ENCODE measurements at regions not wholly inside any gene's neighbourhood (a gene's known extent, or its start where the extent isn't known, plus 50 kb on each side); places are given as distances from the start of the nearest gene placed in this dataset.

- Histone ChIP-seq H3K27ac (no peak overlapping the region), H3K79me2 (ENCODE audit: insufficient read depth, low read depth) (no peaks in the 10 kb centered on the region), H4K20me1 (ENCODE audit: insufficient read depth) (no peaks in the 10 kb centered on the region), H2AFZ (ENCODE audit: low read depth) (no peak overlapping the region), H3K4me1 (ENCODE audit: low read depth, poor library complexity, severe bottlenecking) (no peaks in the 10 kb centered on the region), H3K27me3 (ENCODE audit: insufficient read depth, low read depth) (no peaks in the 10 kb centered on the region), H3K36me3 (ENCODE audit: insufficient read depth) (no peaks in the 10 kb centered on the region), H3K4me2 (no peak overlapping the region), H3K9ac (no peak overlapping the region), H3K4me3 (IDR thresholded peaks at IDR 0.05; ENCODE audit: insufficient read depth, low read depth, low read length) (no peak overlapping the region)
- TF ChIP-seq CTCF (conservative IDR thresholded peaks at IDR 0.05; ENCODE audit: low read depth, low read length) = no peak
These were observed 122.0 kb upstream of the UNC5B start for GRCh38 chr10:71090330-71090729.

GRCh38 chr10:71090801-71091200 lies 121.6 kb upstream of the UNC5B start:
- Histone ChIP-seq H2AFZ (ENCODE audit: low read depth) (no peak overlapping the region), H3K4me2 (no peak overlapping the region), H3K79me2 (ENCODE audit: insufficient read depth, low read depth) (no peaks in the 10 kb centered on the region), H3K27me3 (ENCODE audit: insufficient read depth, low read depth) (no peaks in the 10 kb centered on the region), H3K9ac (no peak overlapping the region), H3K36me3 (ENCODE audit: insufficient read depth) (no peaks in the 10 kb centered on the region), H3K27ac (no peak overlapping the region), H3K4me1 (ENCODE audit: low read depth, poor library complexity, severe bottlenecking) (no peaks in the 10 kb centered on the region), H4K20me1 (ENCODE audit: insufficient read depth) (no peaks in the 10 kb centered on the region), H3K4me3 (IDR thresholded peaks at IDR 0.05; ENCODE audit: insufficient read depth, low read depth, low read length) (no peak overlapping the region)
- TF ChIP-seq CTCF (conservative IDR thresholded peaks at IDR 0.05; ENCODE audit: low read depth, low read length) = no peak

GRCh38 chr10:71092812-71093401 lies 119.5 kb upstream of the UNC5B start:
- H3K27me3 ChIP-seq (ENCODE audit: insufficient read depth, low read depth) = no peaks in the 10 kb centered on the region
- H3K79me2 ChIP-seq (ENCODE audit: insufficient read depth, low read depth) = no peaks in the 10 kb centered on the region
- H2AFZ ChIP-seq (ENCODE audit: low read depth) = no peak overlapping the region
- H3K4me3 ChIP-seq (IDR thresholded peaks at IDR 0.05; ENCODE audit: insufficient read depth, low read depth, low read length) = no peak overlapping the region
- no peak overlapping the region for H3K4me2 ChIP-seq
- TF ChIP-seq CTCF (conservative IDR thresholded peaks at IDR 0.05; ENCODE audit: low read depth, low read length) = no peak
- no peaks in the 10 kb centered on the region for H4K20me1 ChIP-seq (ENCODE audit: insufficient read depth)
- H3K4me1 ChIP-seq (ENCODE audit: low read depth, poor library complexity, severe bottlenecking) = no peaks in the 10 kb centered on the region
- H3K27ac ChIP-seq = no peak overlapping the region
- no peaks in the 10 kb centered on the region for H3K36me3 ChIP-seq (ENCODE audit: insufficient read depth)
- H3K9ac ChIP-seq = no peak overlapping the region

- Histone ChIP-seq H4K20me1 (ENCODE audit: insufficient read depth) (no peaks in the 10 kb centered on the region), H3K9ac (no peak overlapping the region), H3K4me2 (no peak overlapping the region), H3K79me2 (ENCODE audit: insufficient read depth, low read depth) (no peaks in the 10 kb centered on the region), H3K27me3 (ENCODE audit: insufficient read depth, low read depth) (no peaks in the 10 kb centered on the region), H3K4me3 (IDR thresholded peaks at IDR 0.05; ENCODE audit: insufficient read depth, low read depth, low read length) (no peak overlapping the region), H3K36me3 (ENCODE audit: insufficient read depth) (no peaks in the 10 kb centered on the region), H3K27ac (no peak overlapping the region), H3K4me1 (ENCODE audit: low read depth, poor library complexity, severe bottlenecking) (no peaks in the 10 kb centered on the region), H2AFZ (ENCODE audit: low read depth) (no peak overlapping the region)
- no peak for TF ChIP-seq CTCF (conservative IDR thresholded peaks at IDR 0.05; ENCODE audit: low read depth, low read length)
These were observed 118.8 kb upstream of the UNC5B start for GRCh38 chr10:71093531-71093930.

Measured in KMS-11 (cell line).